Neural progenitor cell (in vitro differentiated cells): ENCODE measurements at regions not wholly inside any gene's neighbourhood (a gene's known extent, or its start where the extent isn't known, plus 50 kb on each side); places are given as distances from the start of the nearest gene placed in this dataset.

Experiments
- DNase-seq: peaks from one replicate; pipeline ENCODE4 v3.0.0-alpha.2; 2016; ENCODE audit warnings: low spot score
- H2AFZ ChIP-seq: fragments of 200-600 bp; sonication (generic); replicated peaks from 2 replicates; pipeline ENCODE4 v1.6.1; 2016; ENCODE audit warnings: antibody characterized with exemption
- H3F3A ChIP-seq: fragments of 200-600 bp; sonication (generic); 2 replicates; pipeline ENCODE4 v1.6.1; 2016; ENCODE audit warnings: antibody characterized with exemption, low read depth
- H3K27ac ChIP-seq: fragments of 200-600 bp; sonication (generic); 2 replicates; pipeline ENCODE4 v1.5.1; 2016; ENCODE audit warnings: mild to moderate bottlenecking
- H3K27me3 ChIP-seq: fragments of 200-600 bp; sonication (generic); 2 replicates; pipeline ENCODE4 v1.6.1; 2016; ENCODE audit warnings: mild to moderate bottlenecking, moderate library complexity
- H3K36me3 ChIP-seq: fragments of 200-600 bp; sonication (generic); 2 replicates; pipeline ENCODE4 v1.5.1; 2016
- H3K4me1 ChIP-seq: fragments of 200-600 bp; sonication (generic); 2 replicates; pipeline ENCODE4 v1.6.1; 2016; ENCODE audit warnings: mixed run types
- H3K4me2 ChIP-seq: fragments of 200-600 bp; sonication (generic); 2 replicates; pipeline ENCODE4 v1.6.1; 2016
- H3K4me3 ChIP-seq: fragments of 200-600 bp; sonication (generic); 2 replicates; pipeline ENCODE4 v1.5.1; 2016
- H3K79me2 ChIP-seq: fragments of 200-600 bp; sonication (generic); 2 replicates; pipeline ENCODE4 v1.6.1; 2016; ENCODE audit warnings: low read depth
- H3K9ac ChIP-seq: fragments of 200-600 bp; sonication (generic); 2 replicates; pipeline ENCODE4 v1.6.1; 2016
- H3K9me3 ChIP-seq: fragments of 200-600 bp; sonication (generic); 2 replicates; pipeline ENCODE4 v1.5.1; 2016; ENCODE audit warnings: low read depth
- H4K20me1 ChIP-seq: fragments of 200-600 bp; sonication (generic); 2 replicates; pipeline ENCODE4 v1.6.1; 2016; ENCODE audit warnings: low read depth
- H3K27ac Mint-ChIP-seq: 3 replicates; pipeline ENCODE4 v1.8.0; 2021; ENCODE audit warnings: mixed read lengths
- H3K27me3 Mint-ChIP-seq: 2 replicates; pipeline ENCODE4 v1.8.0; 2022; ENCODE audit warnings: low read depth, mild to moderate bottlenecking, inconsistent platforms, moderate library complexity, mixed read lengths; ENCODE audit not compliant: insufficient read depth
- H3K36me3 Mint-ChIP-seq: 3 replicates; pipeline ENCODE4 v1.8.0; 2021; ENCODE audit warnings: mixed read lengths
- H3K4me1 Mint-ChIP-seq: 3 replicates; pipeline ENCODE4 v1.8.0; 2021; ENCODE audit warnings: mixed read lengths
- H3K4me3 Mint-ChIP-seq: 3 replicates; pipeline ENCODE4 v1.8.0; 2021; ENCODE audit warnings: mild to moderate bottlenecking, moderate library complexity, mixed read lengths
- H3K9me3 Mint-ChIP-seq: 3 replicates; pipeline ENCODE4 v1.8.0; 2020; ENCODE audit warnings: mixed read lengths
- EZH2 ChIP-seq: fragments of 200-600 bp; sonication (generic); IDR thresholded peaks from 2 replicates; pipeline ENCODE4 v1.6.1; 2017; ENCODE audit warnings: antibody characterized with exemption, mild to moderate bottlenecking, moderate library complexity
- EZH2phosphoT487 ChIP-seq: fragments of 200-600 bp; sonication (generic); IDR thresholded peaks from 2 replicates; pipeline ENCODE4 v1.6.1; 2017; ENCODE audit warnings: antibody characterized with exemption
- TF ChIP-seq, protein P1 (sequence below): fragments of 200-600 bp; sonication (generic); IDR thresholded peaks from 2 replicates; pipeline ENCODE4 v1.5.1; 2017; ENCODE audit warnings: antibody characterized with exemption, mild to moderate bottlenecking

DNA sequence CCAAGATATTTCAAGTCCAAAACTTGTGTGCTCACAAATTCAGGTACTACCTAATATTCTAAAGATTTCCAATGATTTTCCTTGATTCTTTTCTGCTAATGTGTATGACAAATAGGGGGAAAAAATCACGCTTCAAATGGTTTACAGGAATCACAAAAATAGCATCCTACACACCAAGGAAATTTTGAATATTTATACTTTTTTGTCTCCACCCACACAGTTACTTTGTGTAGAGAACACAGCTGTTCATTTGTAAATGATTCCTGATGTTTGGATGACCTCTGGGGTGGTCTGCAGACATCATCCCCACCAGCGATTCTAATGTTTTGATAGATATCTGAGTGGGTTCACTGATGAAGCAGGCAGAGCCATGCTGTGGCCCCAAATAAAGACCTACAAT is 260.6 kb upstream of the NCKAP5 start:
- Mint-ChIP-seq H3K4me1 (no peaks in the 10 kb centered on the region), H3K27me3 (peaks cover 2% of the 10 kb centered on the region), H3K4me3 (no peak overlapping the region), H3K9me3 (peaks cover 2% of the 10 kb centered on the region), H3K27ac (no peak overlapping the region), H3K36me3 (no peaks in the 10 kb centered on the region)
- Histone ChIP-seq H2AFZ (no peak overlapping the region), H3K4me1 (no peaks in the 10 kb centered on the region), H3K27me3 (no peaks in the 10 kb centered on the region), H3K9me3 (no peaks in the 10 kb centered on the region), H3K79me2 (no peaks in the 10 kb centered on the region), H3K27ac (no peak overlapping the region), H3K4me3 (no peak overlapping the region), H3K4me2 (no peak overlapping the region), H4K20me1 (no peaks in the 10 kb centered on the region), H3K36me3 (no peaks in the 10 kb centered on the region), H3K9ac (no peak overlapping the region), H3F3A (no peaks in the 10 kb centered on the region)
- DNase-seq, result no peak
- TF ChIP-seq EZH2phosphoT487 (no peak), EZH2 (no peak)
- TF ChIP-seq, protein P1, sequence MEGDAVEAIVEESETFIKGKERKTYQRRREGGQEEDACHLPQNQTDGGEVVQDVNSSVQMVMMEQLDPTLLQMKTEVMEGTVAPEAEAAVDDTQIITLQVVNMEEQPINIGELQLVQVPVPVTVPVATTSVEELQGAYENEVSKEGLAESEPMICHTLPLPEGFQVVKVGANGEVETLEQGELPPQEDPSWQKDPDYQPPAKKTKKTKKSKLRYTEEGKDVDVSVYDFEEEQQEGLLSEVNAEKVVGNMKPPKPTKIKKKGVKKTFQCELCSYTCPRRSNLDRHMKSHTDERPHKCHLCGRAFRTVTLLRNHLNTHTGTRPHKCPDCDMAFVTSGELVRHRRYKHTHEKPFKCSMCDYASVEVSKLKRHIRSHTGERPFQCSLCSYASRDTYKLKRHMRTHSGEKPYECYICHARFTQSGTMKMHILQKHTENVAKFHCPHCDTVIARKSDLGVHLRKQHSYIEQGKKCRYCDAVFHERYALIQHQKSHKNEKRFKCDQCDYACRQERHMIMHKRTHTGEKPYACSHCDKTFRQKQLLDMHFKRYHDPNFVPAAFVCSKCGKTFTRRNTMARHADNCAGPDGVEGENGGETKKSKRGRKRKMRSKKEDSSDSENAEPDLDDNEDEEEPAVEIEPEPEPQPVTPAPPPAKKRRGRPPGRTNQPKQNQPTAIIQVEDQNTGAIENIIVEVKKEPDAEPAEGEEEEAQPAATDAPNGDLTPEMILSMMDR, result no peak

DNA sequence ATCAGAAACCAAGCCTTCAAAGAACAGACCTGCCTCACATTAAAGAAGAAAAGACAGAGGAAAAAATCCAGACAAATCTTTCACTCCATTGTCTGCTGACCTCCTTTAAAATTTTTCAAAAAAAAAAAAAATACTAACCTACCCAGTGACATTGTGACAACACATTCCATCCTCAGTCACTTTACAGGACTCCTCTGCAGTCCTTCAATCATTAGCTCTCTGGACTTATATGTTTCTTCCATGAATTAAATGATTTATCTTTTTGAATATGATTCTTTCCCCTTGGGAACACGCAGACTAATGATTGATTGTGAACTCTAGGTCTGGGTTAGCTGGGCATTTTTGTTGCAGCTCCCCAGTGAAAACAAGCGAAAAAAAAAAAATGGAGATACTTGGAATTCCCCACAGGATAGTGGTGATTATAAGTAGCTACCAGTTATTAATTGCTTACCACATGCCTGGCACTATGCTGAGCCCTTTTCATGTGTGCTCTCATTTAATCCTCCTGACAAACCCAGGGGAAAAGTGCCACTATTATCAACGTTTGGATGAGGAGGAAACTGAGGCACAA is 261.3 kb upstream of the NCKAP5 start:
- H3K27ac ChIP-seq, result no peak overlapping the region
- H3K4me2 ChIP-seq, result no peak overlapping the region
- no peak overlapping the region for H3K9ac ChIP-seq
- Mint-ChIP-seq H3K4me3 (no peak overlapping the region), H3K36me3 (no peaks in the 10 kb centered on the region), H3K27me3 (peaks cover 3% of the 10 kb centered on the region), H3K27ac (no peak overlapping the region), H3K9me3 (peaks cover 5% of the 10 kb centered on the region), H3K4me1 (no peaks in the 10 kb centered on the region)
- no peak overlapping the region for H2AFZ ChIP-seq
- no peak overlapping the region for H3K4me3 ChIP-seq
- H3K4me1 ChIP-seq, result no peaks in the 10 kb centered on the region
- DNase-seq, result no peak
- no peaks in the 10 kb centered on the region for H3F3A ChIP-seq
- no peak for TF ChIP-seq EZH2phosphoT487
- H4K20me1 ChIP-seq, result no peaks in the 10 kb centered on the region
- H3K9me3 ChIP-seq, result no peaks in the 10 kb centered on the region
- H3K36me3 ChIP-seq, result no peaks in the 10 kb centered on the region
- no peaks in the 10 kb centered on the region for H3K79me2 ChIP-seq
- H3K27me3 ChIP-seq, result no peaks in the 10 kb centered on the region

DNA sequence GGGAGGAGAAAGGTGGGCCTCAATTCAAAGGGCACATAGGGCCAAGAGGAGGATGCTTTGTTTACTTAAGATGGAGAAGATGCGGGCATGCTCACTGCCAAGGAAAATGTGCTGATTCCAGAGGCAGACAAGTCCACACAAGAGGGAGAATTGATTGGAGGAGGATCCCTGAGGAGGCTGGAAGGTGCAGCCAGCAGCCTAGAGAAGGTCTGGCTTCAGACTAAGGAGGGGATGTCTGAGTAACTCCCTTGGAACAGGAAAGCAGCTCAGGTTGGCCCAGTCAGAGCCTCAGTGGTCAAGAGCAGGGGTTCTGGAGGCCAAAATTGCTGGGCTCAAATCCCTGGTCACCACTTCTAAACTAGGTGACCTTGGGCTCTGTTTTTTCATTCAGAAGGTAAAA is 265.5 kb upstream of the NCKAP5 start:
- Histone ChIP-seq H3K79me2 (no peaks in the 10 kb centered on the region), H3K27me3 (no peaks in the 10 kb centered on the region), H3F3A (no peaks in the 10 kb centered on the region), H2AFZ (no peak overlapping the region), H3K9me3 (no peaks in the 10 kb centered on the region), H3K9ac (no peak overlapping the region), H3K36me3 (no peaks in the 10 kb centered on the region), H3K4me2 (no peak overlapping the region), H3K27ac (no peak overlapping the region), H3K4me3 (no peak overlapping the region), H3K4me1 (peaks cover 4% of the 10 kb centered on the region), H4K20me1 (no peaks in the 10 kb centered on the region)
- Mint-ChIP-seq H3K36me3 (no peaks in the 10 kb centered on the region), H3K27me3 (peaks cover 2% of the 10 kb centered on the region), H3K9me3 (peaks cover 9% of the 10 kb centered on the region), H3K4me1 (no peaks in the 10 kb centered on the region), H3K4me3 (no peak overlapping the region), H3K27ac (no peak overlapping the region)
- no peak for DNase-seq
- TF ChIP-seq EZH2phosphoT487 (no peak), EZH2 (no peak)
- TF ChIP-seq, protein P1, result no peak

DNA sequence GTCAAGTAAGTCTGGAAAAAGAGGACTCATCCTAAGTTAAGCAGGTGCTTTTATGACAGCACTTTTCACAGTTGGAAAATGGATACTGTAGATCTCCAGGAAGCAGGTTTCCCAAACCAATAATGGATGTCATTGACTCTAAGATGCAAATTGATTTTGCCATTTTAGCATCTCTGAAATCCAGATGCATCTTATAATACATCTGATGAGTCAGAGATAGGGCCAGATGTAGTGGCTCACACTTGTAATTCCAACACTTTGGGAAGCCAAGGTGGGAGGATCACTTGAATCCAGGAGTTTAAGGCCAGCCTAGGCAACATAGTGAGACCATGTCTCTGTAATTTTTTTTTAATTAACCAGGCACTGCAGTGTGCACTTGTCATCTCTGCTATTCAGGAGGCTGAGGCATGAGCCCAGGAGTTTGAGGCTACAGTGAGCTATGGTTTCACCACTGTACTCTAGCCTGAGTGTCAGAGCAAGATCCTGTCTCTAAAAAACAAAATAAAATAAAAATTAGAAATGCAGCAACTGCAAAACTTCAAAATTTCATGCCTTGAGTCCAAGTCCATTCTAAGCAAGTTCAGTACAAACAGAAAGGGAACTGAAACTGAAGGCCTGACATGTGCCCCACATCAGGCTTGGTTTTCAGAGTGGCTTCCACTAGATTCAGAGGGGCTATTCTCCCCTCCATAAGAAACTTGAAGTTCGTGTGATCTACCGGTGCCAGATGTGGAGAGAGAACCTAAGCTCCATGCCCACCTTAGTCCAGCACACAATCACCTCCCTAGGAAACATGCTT is 267.8 kb upstream of the NCKAP5 start:
- no peak for DNase-seq
- Histone ChIP-seq H4K20me1 (no peaks in the 10 kb centered on the region), H3K9me3 (no peaks in the 10 kb centered on the region), H3K4me2 (no peak overlapping the region), H3F3A (no peaks in the 10 kb centered on the region), H2AFZ (no peak overlapping the region), H3K79me2 (no peaks in the 10 kb centered on the region), H3K9ac (no peak overlapping the region), H3K27me3 (no peaks in the 10 kb centered on the region), H3K36me3 (no peaks in the 10 kb centered on the region), H3K4me3 (no peak overlapping the region), H3K4me1 (peaks cover 4% of the 10 kb centered on the region), H3K27ac (no peak overlapping the region)
- peaks cover 9% of the 10 kb centered on the region for H3K9me3 Mint-ChIP-seq
- no peak overlapping the region for H3K4me3 Mint-ChIP-seq
- no peak overlapping the region for H3K27ac Mint-ChIP-seq
- TF ChIP-seq EZH2, result no peak
- TF ChIP-seq, protein P1, result no peak
- no peak for TF ChIP-seq EZH2phosphoT487
- peaks cover 2% of the 10 kb centered on the region for H3K27me3 Mint-ChIP-seq
- H3K36me3 Mint-ChIP-seq, result no peaks in the 10 kb centered on the region
- no peaks in the 10 kb centered on the region for H3K4me1 Mint-ChIP-seq
